Uterus (tissue), 3 donors: ENCODE measurements at regions not wholly inside any gene's neighbourhood (a gene's known extent, or its start where the extent isn't known, plus 50 kb on each side); places are given as distances from the start of the nearest gene placed in this dataset.

Experiments used
- DNase-seq, 2 donors: peaks; one replicate each; pipeline ENCODE4 v3.0.0-alpha.2; 2019 to 2020
- H3K27ac ChIP-seq, 2 donors: fragments of 200-600 bp; sonication (generic); 1 replicate in 1 of 2; 2 replicates in 1 of 2; pipeline ENCODE4 v1.5.1; 2016 to 2018
- H3K27me3 ChIP-seq, 2 donors: fragments of 200-600 bp; sonication (generic); one replicate each; pipeline ENCODE4 v1.5.1; 2018 to 2019; ENCODE audit warnings: control low read depth in 1 of 2
- H3K36me3 ChIP-seq, 2 donors: fragments of 200-600 bp; sonication (generic); one replicate each; pipeline ENCODE4 v1.5.1; 2019; ENCODE audit warnings: control low read depth in 1 of 2
- H3K4me1 ChIP-seq, 2 donors: fragments of 200-600 bp; sonication (generic); one replicate each; pipeline ENCODE4 v1.5.1; 2018 to 2019; ENCODE audit warnings: control low read depth in 1 of 2
- H3K4me3 ChIP-seq, 2 donors: fragments of 200-600 bp; sonication (generic); 1 replicate in 1 of 2; 2 replicates in 1 of 2; pipeline ENCODE4 v1.5.1; 2018 to 2019; ENCODE audit warnings: mild to moderate bottlenecking in 1 of 2
- H3K9me3 ChIP-seq, 2 donors: fragments of 200-600 bp; sonication (generic); one replicate each; pipeline ENCODE4 v1.5.1; 2019; ENCODE audit warnings: control low read depth in 1 of 2
- POLR2A ChIP-seq, 2 donors: fragments of 450-650 bp; IDR thresholded peaks; one replicate each; pipeline ENCODE4 v1.6.1; 2016; ENCODE audit warnings: antibody characterized with exemption in 2 of 2, mild to moderate bottlenecking in 1 of 2, moderate library complexity in 1 of 2
- intact Hi-C: fragments of 100-400 bp; cut with DNase I; formaldehyde crosslinking; loops from one replicate; pipeline ENCODE4 v1.15.1; 2023; ENCODE audit warnings: low total_unique reads
- TF ChIP-seq, protein P1 (sequence below), 4 experiments: fragments of 200-600 bp in 2 of 4; fragments of 450-650 bp in 2 of 4; sonication (generic) in 2 of 4; IDR thresholded peaks; one replicate each; pipeline ENCODE4 v1.5.1; 2016 to 2019; ENCODE audit warnings: antibody characterized with exemption in 4 of 4, mild to moderate bottlenecking in 2 of 4, moderate library complexity in 1 of 4
- donor health status: DM: yes; HTN: yes; CAD: no.

GRCh38 chr1:34587761-34588160 is 167.1 kb upstream of the GJB5 start:
- no peaks in the 10 kb centered on the region for H3K4me1 ChIP-seq
- intact Hi-C loops, result no loop called here
- H3K36me3 ChIP-seq, result no peaks in the 10 kb centered on the region
- H3K27me3 ChIP-seq, result no peaks in the 10 kb centered on the region
- H3K27ac ChIP-seq, result no peak overlapping the region
- no peaks in the 10 kb centered on the region for H3K9me3 ChIP-seq
- no peak overlapping the region for H3K4me3 ChIP-seq
- TF ChIP-seq, protein P1, sequence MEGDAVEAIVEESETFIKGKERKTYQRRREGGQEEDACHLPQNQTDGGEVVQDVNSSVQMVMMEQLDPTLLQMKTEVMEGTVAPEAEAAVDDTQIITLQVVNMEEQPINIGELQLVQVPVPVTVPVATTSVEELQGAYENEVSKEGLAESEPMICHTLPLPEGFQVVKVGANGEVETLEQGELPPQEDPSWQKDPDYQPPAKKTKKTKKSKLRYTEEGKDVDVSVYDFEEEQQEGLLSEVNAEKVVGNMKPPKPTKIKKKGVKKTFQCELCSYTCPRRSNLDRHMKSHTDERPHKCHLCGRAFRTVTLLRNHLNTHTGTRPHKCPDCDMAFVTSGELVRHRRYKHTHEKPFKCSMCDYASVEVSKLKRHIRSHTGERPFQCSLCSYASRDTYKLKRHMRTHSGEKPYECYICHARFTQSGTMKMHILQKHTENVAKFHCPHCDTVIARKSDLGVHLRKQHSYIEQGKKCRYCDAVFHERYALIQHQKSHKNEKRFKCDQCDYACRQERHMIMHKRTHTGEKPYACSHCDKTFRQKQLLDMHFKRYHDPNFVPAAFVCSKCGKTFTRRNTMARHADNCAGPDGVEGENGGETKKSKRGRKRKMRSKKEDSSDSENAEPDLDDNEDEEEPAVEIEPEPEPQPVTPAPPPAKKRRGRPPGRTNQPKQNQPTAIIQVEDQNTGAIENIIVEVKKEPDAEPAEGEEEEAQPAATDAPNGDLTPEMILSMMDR (IDR thresholded peaks at IDR 0.05), result no peak
- no peak for TF ChIP-seq POLR2A (IDR thresholded peaks at IDR 0.05)
- DNase-seq, result no peak

DNA sequence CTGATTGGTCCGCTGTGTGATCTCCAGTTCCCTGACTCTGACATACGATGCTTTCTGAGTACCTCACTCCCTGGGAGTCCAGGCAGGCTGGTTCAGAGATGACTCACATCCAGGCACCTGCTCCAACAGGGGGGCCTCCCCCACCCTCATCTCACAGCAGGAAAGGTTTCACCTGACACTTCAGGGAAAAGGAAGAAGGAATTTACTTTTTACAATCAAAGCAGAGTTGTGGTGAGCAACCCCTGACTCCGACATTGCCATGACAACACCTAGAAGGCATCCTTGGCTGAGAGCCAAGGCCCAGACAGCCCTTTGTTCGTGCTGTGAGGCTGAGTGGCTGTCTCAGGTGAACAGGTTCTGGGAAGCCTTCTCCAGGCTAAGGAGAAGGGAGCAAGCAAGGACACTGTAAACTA is 164.6 kb upstream of the GJB5 start:
- Histone ChIP-seq H3K4me3 (no peak overlapping the region), H3K9me3 (no peaks in the 10 kb centered on the region), H3K4me1 (no peaks in the 10 kb centered on the region), H3K36me3 (no peaks in the 10 kb centered on the region), H3K27ac (no peak overlapping the region), H3K27me3 (no peaks in the 10 kb centered on the region)
- TF ChIP-seq, protein P1 (IDR thresholded peaks at IDR 0.05), result no peak
- TF ChIP-seq POLR2A (IDR thresholded peaks at IDR 0.05), result no peak
- no peak for DNase-seq
- intact Hi-C loops, result no loop called here

DNA sequence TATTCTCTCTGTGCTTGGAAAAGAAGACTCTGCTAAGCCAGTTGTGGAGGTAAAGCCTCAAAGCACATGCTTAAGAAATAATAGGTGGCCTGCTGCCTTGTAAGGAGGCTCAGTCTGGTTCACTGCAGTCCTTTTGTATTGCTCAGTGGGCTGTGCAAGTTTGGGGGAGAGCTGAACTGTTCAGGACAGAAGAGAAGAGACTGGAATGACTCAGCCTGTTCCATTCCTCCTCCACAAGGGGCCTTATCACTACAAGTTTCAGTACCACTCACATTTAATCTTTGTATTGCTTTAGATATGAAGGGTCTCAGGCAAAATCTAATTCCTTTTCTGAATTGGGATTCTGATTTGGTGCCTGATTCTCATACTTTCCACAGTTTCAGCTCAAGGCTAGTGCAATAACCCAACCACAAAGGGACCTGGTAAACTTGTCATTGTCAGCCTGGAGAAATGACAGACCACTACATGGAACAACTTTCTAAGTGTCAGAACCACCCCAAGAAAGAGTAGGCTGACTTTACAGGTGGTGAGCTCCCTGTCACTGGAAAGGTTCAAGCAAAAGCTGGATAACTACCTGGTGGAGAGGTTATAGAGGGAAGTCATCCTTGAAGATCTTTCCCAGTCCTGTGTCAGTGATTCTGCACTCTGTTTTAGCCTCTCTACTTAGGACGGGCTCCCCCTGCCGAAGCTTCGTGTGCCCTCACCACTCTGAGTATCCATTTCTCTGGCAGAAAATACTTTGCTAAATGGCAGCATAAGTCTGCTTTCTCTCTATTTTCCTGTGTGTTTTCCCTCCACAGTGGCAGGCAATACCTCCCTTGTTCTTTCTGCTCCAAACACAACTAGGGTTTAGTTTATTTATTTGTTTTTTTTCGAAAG is 162.9 kb upstream of the GJB5 start:
- Histone ChIP-seq H3K36me3 (no peaks in the 10 kb centered on the region), H3K4me1 (no peaks in the 10 kb centered on the region), H3K27ac (no peak overlapping the region), H3K27me3 (no peaks in the 10 kb centered on the region), H3K4me3 (no peak overlapping the region), H3K9me3 (no peaks in the 10 kb centered on the region)
- intact Hi-C loops, result no loop called here
- no peak for TF ChIP-seq POLR2A (IDR thresholded peaks at IDR 0.05)
- TF ChIP-seq, protein P1 (IDR thresholded peaks at IDR 0.05), result no peak
- DNase-seq, result no peak

GRCh38 chr1:34597877-34598514 is 156.9 kb upstream of the GJB5 start:
- Histone ChIP-seq H3K4me1 (no peaks in the 10 kb centered on the region), H3K4me3 (no peak overlapping the region), H3K9me3 (no peaks in the 10 kb centered on the region), H3K27me3 (no peaks in the 10 kb centered on the region), H3K36me3 (no peaks in the 10 kb centered on the region), H3K27ac (no peak overlapping the region)
- intact Hi-C loops, result no loop called here
- peak; percentile 15 to 21 for DNase-seq
- TF ChIP-seq POLR2A (IDR thresholded peaks at IDR 0.05), result no peak
- TF ChIP-seq, protein P1 (IDR thresholded peaks at IDR 0.05), result peak; percentile 42 to 52 (median 48)

- no peak for DNase-seq
- H3K36me3 ChIP-seq, result no peaks in the 10 kb centered on the region
- no peaks in the 10 kb centered on the region for H3K9me3 ChIP-seq
- TF ChIP-seq, protein P1 (IDR thresholded peaks at IDR 0.05), result no peak
- TF ChIP-seq POLR2A (IDR thresholded peaks at IDR 0.05), result no peak
- intact Hi-C loops, result no loop called here
- no peaks in the 10 kb centered on the region for H3K4me1 ChIP-seq
- no peak overlapping the region for H3K27ac ChIP-seq
- no peaks in the 10 kb centered on the region for H3K27me3 ChIP-seq
- H3K4me3 ChIP-seq, result no peak overlapping the region
These were observed 151.9 kb upstream of the GJB5 start for GRCh38 chr1:34602907-34603306.
